ENCODE measurements at regions not wholly inside any gene's neighbourhood (a gene's known extent, or its start where the extent isn't known, plus 50 kb on each side); places are given as distances from the start of the nearest gene placed in this dataset.
"Not testable (repeated sequence)": the region's sequence is repeated elsewhere in the genome, so short reads cannot be mapped to it uniquely, and the experiment has no call there.

- not testable (repeated sequence) for TF ChIP-seq REST (IDR thresholded peaks at IDR 0.05; ENCODE audit: insufficient replicate concordance, low read depth); POLR2AphosphoS5 (IDR thresholded peaks at IDR 0.05; ENCODE audit: low read depth); CTCF (IDR thresholded peaks at IDR 0.05; ENCODE audit: insufficient read depth, low read length); SPI1 (IDR thresholded peaks at IDR 0.05; ENCODE audit: borderline replicate concordance, low read depth); GABPA (IDR thresholded peaks at IDR 0.05; ENCODE audit: low read depth)
Measured at GRCh38 chr7:76963061-76963460, 69.1 kb downstream of the SPDYE17 start.

Measured in HL-60 (cell line).